ENCODE measurements at regions not wholly inside any gene's neighbourhood (a gene's known extent, or its start where the extent isn't known, plus 50 kb on each side); places are given as distances from the start of the nearest gene placed in this dataset.
"Not testable (repeated sequence)": the region's sequence is repeated elsewhere in the genome, so short reads cannot be mapped to it uniquely, and the experiment has no call there.

GRCh38 chr17:33862772-33863602, 392.1 kb upstream of the CCL2 start:
- DNase-seq: no peak

- no peak for DNase-seq
These were observed 390.3 kb upstream of the CCL2 start for GRCh38 chr17:33864758-33865229.

GRCh38 chr17:33868899-33869298, 386.2 kb upstream of the CCL2 start:
- DNase-seq: no peak

DNA sequence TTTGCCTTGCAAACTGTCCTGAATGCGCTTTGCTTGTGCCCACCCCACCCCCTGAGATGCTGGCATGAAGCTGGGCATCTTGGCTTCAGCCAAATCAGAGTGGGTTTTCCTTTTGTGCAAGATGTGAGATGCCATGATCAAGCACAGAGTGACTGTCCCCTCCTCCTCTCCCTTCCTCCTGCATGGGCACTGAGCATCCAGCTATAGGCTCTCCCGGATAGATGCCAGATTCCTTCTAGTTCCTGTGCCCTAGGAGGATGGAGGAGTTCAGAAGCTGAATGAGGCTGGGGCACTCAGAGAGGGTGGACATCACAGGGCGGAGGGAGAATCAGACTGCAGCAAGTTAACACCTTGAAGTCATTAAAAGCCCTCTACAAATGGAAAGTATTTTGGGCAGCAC, 384.1 kb upstream of the CCL2 start:
- DNase-seq: no peak

GRCh38 chr17:33871720-33872540, 383.2 kb upstream of the CCL2 start:
- DNase-seq: no peak

DNA sequence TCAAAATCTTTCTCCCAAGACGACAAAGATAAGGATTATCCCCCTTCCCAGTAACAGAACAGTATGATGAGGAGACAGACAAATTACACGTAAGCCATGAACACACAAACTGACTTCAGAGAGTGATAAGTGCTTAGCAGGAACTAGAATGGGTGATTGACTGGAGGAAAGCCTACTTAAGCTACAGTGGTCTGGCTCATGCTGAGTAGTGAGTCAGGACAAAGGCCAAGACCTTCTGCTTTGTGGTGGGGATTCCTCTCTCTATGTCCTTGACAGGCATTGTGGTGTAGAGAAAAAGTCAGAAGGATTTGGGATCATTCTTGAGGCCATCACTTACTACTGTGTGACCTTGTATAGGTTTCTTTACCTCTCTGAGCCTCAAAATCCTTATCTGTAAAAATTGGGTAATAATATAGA, 381.9 kb upstream of the CCL2 start:
- DNase-seq: no peak

DNA sequence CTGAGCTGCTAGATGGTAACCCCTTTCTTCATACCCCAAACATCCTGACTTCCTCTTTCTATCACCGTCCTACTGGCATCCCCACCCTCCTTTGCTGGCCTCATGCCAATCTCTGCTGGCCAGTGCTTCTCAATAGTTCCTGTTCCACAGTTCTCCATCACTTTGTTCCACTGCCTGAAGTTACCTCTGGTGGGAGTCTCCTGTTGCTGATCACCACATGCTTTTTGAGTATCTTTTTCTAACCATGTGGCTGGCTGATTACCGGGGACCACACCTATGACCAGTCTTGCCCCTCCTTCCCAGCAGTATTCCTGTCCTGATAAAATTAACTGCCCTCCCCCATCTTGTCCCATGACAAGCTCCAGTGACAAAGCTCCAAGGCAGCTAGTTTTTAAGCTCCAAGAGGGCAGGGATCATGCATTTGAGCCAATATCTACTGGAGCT, 380.4 kb upstream of the CCL2 start:
- DNase-seq: peak in 1 of 2 experiments; percentile 19

GRCh38 chr17:33875973-33876372, 379.1 kb upstream of the CCL2 start:
- no peak for DNase-seq

DNA sequence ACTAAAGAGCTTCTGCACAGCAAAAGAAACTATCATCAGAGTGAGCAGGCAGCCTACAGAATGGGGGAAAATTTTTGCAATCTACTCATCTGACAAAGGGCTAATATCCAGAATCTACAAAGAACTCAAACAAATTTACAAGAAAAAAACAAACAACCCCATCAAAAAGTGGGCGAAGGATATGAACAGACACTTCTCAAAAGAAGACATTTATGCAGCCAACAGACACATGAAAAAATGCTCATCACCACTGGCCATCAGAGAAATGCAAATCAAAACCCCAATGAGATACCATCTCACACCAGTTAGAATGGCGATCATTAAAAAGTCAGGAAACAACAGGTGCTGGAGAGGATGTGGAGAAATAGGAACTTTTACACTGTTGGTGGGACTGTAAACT, 372.8 kb upstream of the CCL2 start:
- DNase-seq: not testable (repeated sequence)

- DNase-seq: not testable (repeated sequence)
These were observed 372.4 kb upstream of the CCL2 start for GRCh38 chr17:33882677-33883076.

DNA sequence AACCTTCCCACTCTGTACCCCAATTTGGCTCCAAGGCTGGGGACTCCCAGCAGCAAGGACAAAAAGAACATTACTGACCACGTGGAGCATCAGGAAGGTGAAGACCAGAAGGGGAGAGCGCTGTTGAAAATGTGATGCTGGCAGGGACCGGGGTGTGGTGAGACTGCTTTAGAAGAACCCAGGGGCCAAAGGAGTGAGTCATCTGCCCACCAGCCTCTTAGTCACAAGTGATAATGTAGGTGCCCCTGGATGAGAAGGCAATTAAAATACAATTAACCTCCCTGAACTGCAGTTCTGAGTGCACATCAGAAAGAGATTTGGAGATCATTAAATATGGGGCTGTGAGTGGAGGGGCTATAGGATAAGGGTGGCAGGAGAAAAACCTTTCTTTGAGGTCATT, 366.6 kb upstream of the CCL2 start:
- DNase-seq: no peak

DNA sequence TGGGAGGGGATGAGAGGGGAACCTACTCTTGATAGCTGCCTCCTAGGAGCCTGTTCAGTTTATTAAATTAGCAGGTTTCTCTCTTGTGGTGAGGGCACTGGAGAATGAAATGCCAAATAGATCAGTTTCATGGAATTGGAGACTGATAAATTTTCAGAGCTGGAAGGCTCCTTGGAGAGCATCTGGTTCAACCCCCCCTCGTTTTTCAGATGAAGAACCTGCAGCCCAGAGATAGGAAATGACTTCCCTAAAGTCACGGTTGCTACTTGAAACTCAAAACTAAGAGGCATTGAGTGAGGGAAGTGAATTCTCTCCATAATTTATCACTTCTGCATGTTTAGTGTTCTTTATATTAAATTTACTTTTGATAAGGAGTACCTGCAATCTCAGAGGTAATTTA, 366.0 kb upstream of the CCL2 start:
- DNase-seq: no peak

GRCh38 chr17:33889766-33890165, 365.3 kb upstream of the CCL2 start:
- DNase-seq: no peak

DNA sequence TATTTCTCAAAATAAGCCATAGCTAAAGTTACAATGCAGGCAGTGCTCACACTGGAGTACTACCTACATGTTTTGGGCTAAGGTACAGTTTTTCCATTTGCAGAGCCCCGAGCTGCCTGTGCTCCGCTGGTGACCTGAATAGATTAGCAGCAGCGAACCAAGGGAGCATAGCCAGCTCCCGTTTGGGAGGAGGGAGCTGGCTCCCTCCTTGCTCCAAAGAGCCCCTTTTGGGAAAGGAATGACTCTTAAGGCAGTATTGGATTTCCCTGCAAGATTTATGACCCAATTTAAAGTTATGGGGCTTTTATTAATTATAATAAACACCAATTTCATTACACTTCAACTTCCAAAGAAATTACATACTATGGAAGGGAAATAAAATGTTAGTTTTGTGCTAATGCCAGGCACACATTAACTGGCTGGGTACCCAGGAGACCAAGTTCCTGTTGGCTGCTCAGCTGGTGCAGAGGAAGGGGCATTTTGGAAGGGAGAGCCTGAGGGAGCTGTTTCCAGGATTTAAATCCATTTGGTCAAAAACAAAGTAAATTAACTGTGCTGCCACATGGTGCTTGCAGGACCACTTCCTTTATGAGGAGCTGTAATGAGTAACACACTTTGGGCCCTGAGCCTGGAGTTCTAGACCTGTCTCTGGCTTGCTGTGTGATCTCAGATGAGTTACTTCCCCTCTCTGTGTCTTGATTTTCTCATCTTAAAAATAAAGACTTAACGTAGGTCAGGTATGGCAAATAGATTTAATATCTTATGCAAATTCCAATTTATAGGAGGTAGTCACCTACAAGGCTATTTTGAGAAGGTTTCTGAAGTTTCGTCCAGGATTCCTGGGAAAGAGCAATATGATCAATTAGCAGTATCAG, 362.1 kb upstream of the CCL2 start:
- no peak for DNase-seq

DNA sequence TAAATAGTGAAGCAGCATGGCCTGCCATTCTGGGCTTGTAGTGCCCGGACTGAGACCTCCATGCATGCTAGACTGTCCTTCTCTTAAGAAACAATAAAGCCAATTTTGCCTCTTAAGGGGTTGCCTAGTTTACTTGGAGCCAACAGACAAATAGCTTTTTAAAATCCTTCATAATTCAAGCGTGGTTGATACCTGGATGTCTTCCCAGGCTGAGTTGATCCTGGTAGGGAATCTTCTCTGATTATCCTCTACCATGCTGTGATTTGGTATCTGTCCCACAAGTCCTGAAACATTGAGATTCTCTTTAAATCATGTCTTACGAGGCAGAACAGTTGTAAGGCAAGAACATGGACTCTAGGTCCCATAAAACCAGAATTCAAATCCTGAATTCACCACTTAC, 359.6 kb upstream of the CCL2 start:
- DNase-seq: no peak

DNA sequence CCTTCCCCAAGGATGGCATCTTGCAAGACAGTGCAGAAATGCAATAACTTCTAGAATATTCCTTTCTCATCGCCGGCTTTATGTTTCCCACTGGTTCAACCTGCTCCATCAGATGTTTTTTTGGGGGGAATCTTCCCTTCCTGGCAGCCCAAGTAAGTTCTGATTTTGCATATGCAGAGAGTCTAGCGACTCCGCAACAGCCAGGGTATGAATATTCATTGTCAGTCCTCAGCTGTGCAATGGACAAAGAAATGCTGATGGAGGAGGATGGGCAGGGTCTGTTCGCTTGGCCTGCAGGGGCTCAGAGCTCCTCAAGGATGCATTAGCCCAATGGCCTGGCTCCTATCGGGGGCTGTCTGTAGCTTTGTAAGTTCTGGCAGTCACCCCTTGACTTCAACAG, 358.8 kb upstream of the CCL2 start:
- no peak for DNase-seq

GRCh38 chr17:33901085-33901484, 354.0 kb upstream of the CCL2 start:
- no peak for DNase-seq

DNA sequence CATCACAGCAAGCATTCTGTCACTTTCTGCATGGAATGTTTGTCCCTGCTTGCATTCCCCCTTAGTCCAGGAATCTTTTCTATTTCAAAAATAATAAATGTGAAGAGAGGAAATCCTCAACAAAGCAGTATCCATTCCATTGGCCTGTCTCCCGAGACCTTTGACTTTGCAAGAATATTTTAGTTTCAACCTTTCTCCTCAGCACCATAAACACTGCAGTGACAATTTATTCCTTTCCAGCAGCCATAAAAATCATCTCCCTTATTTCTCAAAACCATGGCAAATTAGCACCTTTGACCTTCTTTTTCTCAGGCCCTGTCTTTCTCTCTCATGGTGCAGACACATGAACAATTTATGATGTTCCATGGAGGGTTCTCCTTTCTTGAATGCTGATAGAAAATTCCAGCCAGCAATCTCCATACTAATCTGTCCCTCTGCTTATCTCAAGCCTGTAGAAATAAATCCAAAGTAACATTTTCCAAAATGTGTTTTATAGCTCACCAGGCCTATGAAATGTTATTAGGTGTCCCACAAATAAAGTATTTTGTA, 352.1 kb upstream of the CCL2 start:
- DNase-seq: no peak

- DNase-seq: no peak
These were observed 350.6 kb upstream of the CCL2 start for GRCh38 chr17:33904476-33904875.

GRCh38 chr17:33905338-33905800, 349.7 kb upstream of the CCL2 start:
- DNase-seq: no peak

DNA sequence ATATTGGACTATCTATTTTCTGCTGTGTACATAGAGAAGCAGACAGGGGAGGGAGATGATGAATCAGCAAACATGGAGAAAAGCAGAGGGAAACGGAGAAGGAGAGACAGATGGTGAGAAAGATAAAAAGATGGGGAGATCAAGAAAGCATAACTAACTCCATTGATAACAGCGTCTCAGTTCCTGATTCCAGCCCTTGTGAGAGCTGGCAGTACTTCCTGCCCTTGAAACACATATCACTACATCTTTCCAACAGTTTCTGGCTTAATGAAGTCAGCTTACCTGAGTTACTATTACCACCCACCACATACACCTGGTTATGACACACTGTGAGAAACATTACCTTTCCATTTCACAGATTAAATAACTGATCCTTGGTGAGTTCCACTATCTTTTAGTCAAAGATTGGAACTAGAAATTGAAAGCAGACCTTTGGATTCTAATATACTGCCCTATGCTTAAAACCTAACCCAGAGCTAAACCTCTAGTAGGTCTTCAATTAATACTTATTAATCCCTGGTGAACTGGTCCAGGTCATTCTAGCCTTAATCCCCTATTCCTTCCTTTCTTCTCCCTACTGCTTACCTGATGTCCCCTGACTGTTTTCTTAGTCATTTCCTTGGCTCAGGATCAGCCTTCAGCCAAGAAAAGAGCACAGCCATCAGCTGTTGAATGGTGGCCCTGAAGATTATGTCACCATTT, 346.6 kb upstream of the CCL2 start:
- DNase-seq: no peak
